LoVo (cell line): ENCODE measurements at regions not wholly inside any gene's neighbourhood (a gene's known extent, or its start where the extent isn't known, plus 50 kb on each side); places are given as distances from the start of the nearest gene placed in this dataset.
"Not testable (repeated sequence)": the region's sequence is repeated elsewhere in the genome, so short reads cannot be mapped to it uniquely, and the experiment has no call there.

Experiments used
- DNase-seq: peaks from one replicate; pipeline ENCODE4 v3.0.0-alpha.2; 2016; ENCODE audit warnings: low spot score

- DNase-seq = no peak
Measured at GRCh38 chr9:105978336-105978735, 284.0 kb downstream of the TMEM38B start.

- no peak for DNase-seq
Measured at GRCh38 chr9:105978826-105979225, 284.5 kb downstream of the TMEM38B start.

GRCh38 chr9:105979290-105979689 lies 284.9 kb downstream of the TMEM38B start:
- no peak for DNase-seq

- DNase-seq = no peak
Measured at GRCh38 chr9:105984714-105985113, 290.4 kb downstream of the TMEM38B start.

GRCh38 chr9:105993116-105993854 lies 298.9 kb downstream of the TMEM38B start:
- no peak for DNase-seq

- DNase-seq = no peak
Measured at GRCh38 chr9:105993921-105994715, 299.8 kb downstream of the TMEM38B start.

- DNase-seq = no peak
Measured at GRCh38 chr9:105994970-105995369, 300.6 kb downstream of the TMEM38B start.

GRCh38 chr9:106017198-106017740 lies 322.9 kb downstream of the TMEM38B start:
- no peak for DNase-seq

- no peak for DNase-seq
Measured at GRCh38 chr9:106019039-106019680, 324.8 kb downstream of the TMEM38B start.

GRCh38 chr9:106019702-106020101 lies 325.4 kb downstream of the TMEM38B start:
- DNase-seq = no peak

- no peak for DNase-seq
Measured at GRCh38 chr9:106020186-106020585, 325.8 kb downstream of the TMEM38B start.

GRCh38 chr9:106023455-106023854 lies 329.1 kb downstream of the TMEM38B start:
- DNase-seq = no peak

- DNase-seq = no peak
Measured at GRCh38 chr9:106025453-106025852, 331.1 kb downstream of the TMEM38B start.

GRCh38 chr9:106030146-106030545 lies 335.8 kb downstream of the TMEM38B start:
- not testable (repeated sequence) for DNase-seq

- no peak for DNase-seq
Measured at GRCh38 chr9:106032978-106033377, 338.6 kb downstream of the TMEM38B start.

GRCh38 chr9:106035806-106036205 lies 341.5 kb downstream of the TMEM38B start:
- DNase-seq = no peak

GRCh38 chr9:106038266-106039001 lies 344.1 kb downstream of the TMEM38B start:
- DNase-seq = no peak

- DNase-seq = no peak
Measured at GRCh38 chr9:106039151-106039935, 345.0 kb downstream of the TMEM38B start.

GRCh38 chr9:106041920-106042319 lies 347.6 kb downstream of the TMEM38B start:
- not testable (repeated sequence) for DNase-seq

GRCh38 chr9:106051545-106051944 lies 357.2 kb downstream of the TMEM38B start:
- DNase-seq = no peak

- DNase-seq = no peak
Measured at GRCh38 chr9:106052166-106052565, 357.8 kb downstream of the TMEM38B start.
